Liver (tissue), 8 donors: ENCODE measurements at regions not wholly inside any gene's neighbourhood (a gene's known extent, or its start where the extent isn't known, plus 50 kb on each side); places are given as distances from the start of the nearest gene placed in this dataset.

Experiments used
- DNase-seq: peaks from one replicate; pipeline ENCODE4 v3.0.0-alpha.2; 2017; ENCODE audit warnings: low spot score
- H3K27ac ChIP-seq, 2 donors: one replicate each; pipeline ENCODE4 v1.7.0; 2013; ENCODE audit warnings: inconsistent platforms in 2 of 2, low read length in 2 of 2, control low read depth in 1 of 2, low read depth in 1 of 2, mild to moderate bottlenecking in 1 of 2
- H3K27me3 ChIP-seq, 4 donors: one replicate each; pipeline versions ENCODE4 v1.6.1 to v1.7.0; 2013; ENCODE audit warnings: low read length in 3 of 4, inconsistent platforms in 1 of 4, mild to moderate bottlenecking in 1 of 4, moderate library complexity in 1 of 4; ENCODE audit not compliant: control insufficient read depth in 4 of 4, insufficient read depth in 4 of 4
- H3K36me3 ChIP-seq, 4 donors: one replicate each; pipeline versions ENCODE4 v1.6.1 to v1.7.0; 2013; ENCODE audit warnings: low read length in 3 of 4, mild to moderate bottlenecking in 3 of 4, low read depth in 1 of 4, moderate library complexity in 1 of 4; ENCODE audit not compliant: control insufficient read depth in 4 of 4, insufficient read depth in 3 of 4
- H3K4me1 ChIP-seq, 4 donors: one replicate each; pipeline versions ENCODE4 v1.6.1 to v1.7.0; 2013; ENCODE audit warnings: low read length in 3 of 4, mild to moderate bottlenecking in 3 of 4, moderate library complexity in 1 of 4; ENCODE audit not compliant: control insufficient read depth in 4 of 4, insufficient read depth in 4 of 4
- H3K4me3 ChIP-seq, 3 donors: one replicate each; pipeline versions ENCODE4 v1.6.1 to v1.7.0; 2013; ENCODE audit warnings: low read length in 3 of 3, control low read depth in 1 of 3, low read depth in 1 of 3, mild to moderate bottlenecking in 1 of 3
- H3K9ac ChIP-seq, 2 donors: one replicate each; pipeline ENCODE4 v1.7.0; 2013; ENCODE audit warnings: low read length in 2 of 2, mild to moderate bottlenecking in 2 of 2, moderate library complexity in 2 of 2, control low read depth in 1 of 2, low read depth in 1 of 2
- H3K9me3 ChIP-seq, 4 donors: one replicate each; pipeline versions ENCODE4 v1.6.1 to v1.7.0; 2013; ENCODE audit warnings: low read length in 3 of 4; ENCODE audit not compliant: control insufficient read depth in 4 of 4
- ATF3 ChIP-seq: IDR thresholded peaks from 2 replicates; pipeline ENCODE4 v1.6.1; 2016; ENCODE audit warnings: antibody characterized with exemption
- CTCF ChIP-seq: fragments of 150-350 bp; IDR thresholded peaks from 2 replicates; pipeline ENCODE4 v1.5.1; 2017; ENCODE audit warnings: improper control_type of control experiment, low read depth, low read length; ENCODE audit not compliant: missing input control
- EGR1 ChIP-seq, 2 donors: IDR thresholded peaks; 2 replicates each; pipeline ENCODE4 v1.6.1; 2016 to 2018; ENCODE audit warnings: antibody characterized with exemption in 2 of 2, low read depth in 2 of 2
- FOXA1 ChIP-seq: IDR thresholded peaks from 2 replicates; pipeline ENCODE4 v1.6.1; 2016; ENCODE audit warnings: antibody characterized with exemption
- FOXA2 ChIP-seq: IDR thresholded peaks from 2 replicates; pipeline ENCODE4 v1.6.1; 2016; ENCODE audit warnings: antibody characterized with exemption
- GABPA ChIP-seq, 2 donors: IDR thresholded peaks in 1 of 2; conservative IDR thresholded peaks in 1 of 2; 2 replicates each; pipeline ENCODE4 v1.6.1; 2016; ENCODE audit warnings: antibody characterized with exemption in 2 of 2, mild to moderate bottlenecking in 1 of 2, moderate library complexity in 1 of 2
- HNF4A ChIP-seq, 2 donors: conservative IDR thresholded peaks; 2 replicates each; pipeline ENCODE4 v1.6.1; 2016; ENCODE audit warnings: antibody characterized with exemption in 2 of 2, mild to moderate bottlenecking in 2 of 2
- JUND ChIP-seq, 2 donors: IDR thresholded peaks; 2 replicates each; pipeline ENCODE4 v1.6.1; 2016; ENCODE audit warnings: antibody characterized with exemption in 2 of 2
- RAD21 ChIP-seq, 2 donors: IDR thresholded peaks; 2 replicates each; pipeline ENCODE4 v1.6.1; 2016; ENCODE audit warnings: antibody characterized with exemption in 2 of 2, mild to moderate bottlenecking in 2 of 2
- REST ChIP-seq: IDR thresholded peaks from 2 replicates; pipeline ENCODE4 v1.6.1; 2016; ENCODE audit warnings: antibody characterized with exemption, mild to moderate bottlenecking
- RXRA ChIP-seq, 2 donors: IDR thresholded peaks; 2 replicates each; pipeline ENCODE4 v1.6.1; 2017 to 2018; ENCODE audit warnings: antibody characterized with exemption in 2 of 2, mild to moderate bottlenecking in 1 of 2
- SP1 ChIP-seq: IDR thresholded peaks from 2 replicates; pipeline ENCODE4 v1.6.1; 2018; ENCODE audit warnings: antibody characterized with exemption, mild to moderate bottlenecking
- TAF1 ChIP-seq: conservative IDR thresholded peaks from 2 replicates; pipeline ENCODE4 v1.6.1; 2016; ENCODE audit warnings: antibody characterized with exemption, mild to moderate bottlenecking
- YY1 ChIP-seq: IDR thresholded peaks from 2 replicates; pipeline ENCODE4 v1.6.1; 2016; ENCODE audit warnings: antibody characterized with exemption, mild to moderate bottlenecking
- ZBTB33 ChIP-seq: IDR thresholded peaks from 2 replicates; pipeline ENCODE4 v1.6.1; 2016; ENCODE audit warnings: antibody characterized with exemption
- WGBS: extraction: QIAGEN DNeasy Blood & Tissue Kit; methylation state at CpG from one replicate; pipeline ENCODE4 v1.1.7; 2013; 5-methylcytosine and 5-hydroxymethylcytosine counted together
- donor health status: healthy.
- donor health status: healthy.
- donor health status: healthy.
- donor health status: healthy.
- donor health status: healthy.

- no peak for TF ChIP-seq REST
- no peak for TF ChIP-seq CTCF
- TF ChIP-seq FOXA2 = no peak
- TF ChIP-seq GABPA (IDR thresholded peaks at IDR 0.05 in 1 of 2, conservative IDR thresholded peaks at IDR 0.05 in 1 of 2) = no peak
- no peak for TF ChIP-seq JUND (IDR thresholded peaks at IDR 0.05)
- no peak for TF ChIP-seq RAD21 (IDR thresholded peaks at IDR 0.05)
- TF ChIP-seq FOXA1 = no peak
These were observed 182.8 kb upstream of the MBL2 start (continued) for GRCh38 chr10:52955337-52955736.

GRCh38 chr10:52954407-52954806 is 181.8 kb upstream of the MBL2 start:
- H3K9ac ChIP-seq = no peak overlapping the region
- WGBS = 93% methylated on average over 5 of the region's 5 CpGs

GRCh38 chr10:52952391-52953055 is 179.9 kb upstream of the MBL2 start:
- Histone ChIP-seq H3K9me3 (no peaks in the 10 kb centered on the region), H3K36me3 (no peaks in the 10 kb centered on the region), H3K27ac (no peak overlapping the region), H3K9ac (no peak overlapping the region), H3K4me1 (no peaks in the 10 kb centered on the region), H3K4me3 (no peak overlapping the region), H3K27me3 (no peaks in the 10 kb centered on the region)
- no peak for DNase-seq
- WGBS = 81% methylated on average over 9 of the region's 9 CpGs
- TF ChIP-seq YY1 = no peak

More at GRCh38 chr10:52954407-52954806, 181.8 kb upstream of the MBL2 start:
- H3K4me3 ChIP-seq = no peak overlapping the region
- TF ChIP-seq RXRA (IDR thresholded peaks at IDR 0.05) (no peak), FOXA2 (no peak), TAF1 (no peak), EGR1 (IDR thresholded peaks at IDR 0.05; ENCODE audit: low read depth in 2 of 2) (no peak)
- H3K4me1 ChIP-seq = no peaks in the 10 kb centered on the region
- DNase-seq = no peak
- no peaks in the 10 kb centered on the region for H3K27me3 ChIP-seq
- no peaks in the 10 kb centered on the region for H3K36me3 ChIP-seq
- no peaks in the 10 kb centered on the region for H3K9me3 ChIP-seq
- no peak overlapping the region for H3K27ac ChIP-seq

GRCh38 chr10:52951824-52952223 is 179.2 kb upstream of the MBL2 start:
- no peaks in the 10 kb centered on the region for H3K4me1 ChIP-seq
- WGBS = 20% methylated on average over 5 of the region's 5 CpGs
- H3K36me3 ChIP-seq = no peaks in the 10 kb centered on the region
- H3K9ac ChIP-seq = no peak overlapping the region
- TF ChIP-seq YY1 (no peak), ZBTB33 (no peak), HNF4A (conservative IDR thresholded peaks at IDR 0.05) (no peak), ATF3 (no peak), FOXA1 (no peak), RAD21 (IDR thresholded peaks at IDR 0.05) (peak; percentile 91), FOXA2 (no peak), RXRA (IDR thresholded peaks at IDR 0.05) (no peak), SP1 (no peak), CTCF (peak; percentile 74)
- peak; percentile 70 for DNase-seq
- no peaks in the 10 kb centered on the region for H3K27me3 ChIP-seq
- H3K27ac ChIP-seq = no peak overlapping the region
- no peaks in the 10 kb centered on the region for H3K9me3 ChIP-seq
- H3K4me3 ChIP-seq = no peak overlapping the region
